CD4-positive, alpha-beta T cell (primary cell): ENCODE measurements at regions not wholly inside any gene's neighbourhood (a gene's known extent, or its start where the extent isn't known, plus 50 kb on each side); places are given as distances from the start of the nearest gene placed in this dataset.

ENCODE experiments used
- ATAC-seq: fragments of 200-7000 bp; cut with Tn5 transposase; one replicate; pipeline ENCODE4 v1.10.0; 2022; ENCODE audit warnings: mild to moderate bottlenecking; ENCODE audit not compliant: poor library complexity
- CTCF ChIA-PET: fragments of 350-600 bp; sonication (Branson Sonifier 250); formaldehyde crosslinking; loops from one replicate; lab custom pipeline; 2021; ENCODE audit warnings: antibody characterized with exemption, inconsistent platforms; lab: Charles Lee
- POLR2A ChIA-PET: fragments of 350-600 bp; sonication (Branson Sonifier 250); formaldehyde crosslinking; loops from one replicate; lab custom pipeline; 2021; ENCODE audit warnings: antibody characterized with exemption, inconsistent platforms; lab: Charles Lee
- DNase-seq, 14 experiments: peaks; one replicate each; pipeline ENCODE4 v3.0.0-alpha.2; 2013 to 2020; ENCODE audit warnings: mixed read lengths in 2 of 14
- H3K27ac ChIP-seq, 2 donors: one replicate each; pipeline versions ENCODE4 v1.5.1 to v1.7.0; 2013; ENCODE audit warnings: low read length in 2 of 2, low read depth in 1 of 2, mild to moderate bottlenecking in 1 of 2
- H3K27me3 ChIP-seq, 2 experiments: 1 replicate in 1 of 2; 2 replicates in 1 of 2; pipeline versions ENCODE4 v1.6.1 to v1.7.0; 2013; ENCODE audit warnings: low read length in 2 of 2, control low read depth in 1 of 2, mild to moderate bottlenecking in 1 of 2, moderate library complexity in 1 of 2; ENCODE audit not compliant: insufficient read depth in 2 of 2, control insufficient read depth in 1 of 2
- H3K36me3 ChIP-seq: one replicate; pipeline ENCODE4 v1.6.1; 2013; ENCODE audit warnings: low read length, control low read depth; ENCODE audit not compliant: insufficient read depth
- H3K4me1 ChIP-seq: one replicate; pipeline ENCODE4 v1.6.1; 2013; ENCODE audit warnings: low read length, control low read depth; ENCODE audit not compliant: insufficient read depth
- H3K4me3 ChIP-seq: one replicate; pipeline ENCODE4 v1.5.1; 2013; ENCODE audit warnings: mild to moderate bottlenecking, low read length, moderate library complexity
- H3K9me3 ChIP-seq, 2 experiments: 1 replicate in 1 of 2; 2 replicates in 1 of 2; pipeline versions ENCODE4 v1.6.1 to v1.7.0; 2013; ENCODE audit warnings: low read length in 2 of 2, mild to moderate bottlenecking in 2 of 2, control low read depth in 1 of 2, moderate library complexity in 1 of 2; ENCODE audit not compliant: control insufficient read depth in 1 of 2, insufficient read depth in 1 of 2
- H3K27ac Mint-ChIP-seq: one replicate; pipeline ENCODE4 v1.8.0; 2020; ENCODE audit warnings: mixed read lengths
- H3K27me3 Mint-ChIP-seq: one replicate; pipeline ENCODE4 v1.8.0; 2021; ENCODE audit warnings: mixed read lengths
- H3K36me3 Mint-ChIP-seq: one replicate; pipeline ENCODE4 v1.8.0; 2021; ENCODE audit warnings: low read depth, mixed read lengths
- H3K4me1 Mint-ChIP-seq: one replicate; pipeline ENCODE4 v1.8.0; 2021; ENCODE audit warnings: low read depth, mixed read lengths
- H3K4me3 Mint-ChIP-seq: one replicate; pipeline ENCODE4 v1.8.0; 2020; ENCODE audit warnings: mild to moderate bottlenecking, mixed read lengths
- H3K9me3 Mint-ChIP-seq: one replicate; pipeline ENCODE4 v1.8.0; 2020; ENCODE audit warnings: mixed read lengths
- intact Hi-C, 2 experiments: fragments of 100-400 bp; cut with DNase I in 1 of 2; cut with micrococcal nuclease in 1 of 2; formaldehyde crosslinking; loops; one replicate each; pipeline versions ENCODE4 v1.15.1 to v1.9.0; 2023 to 2025; cut with DNase I, micrococcal nuclease
- TF ChIP-seq, protein P1 (sequence below): fragments of 200-600 bp; IDR thresholded peaks from one replicate; pipeline ENCODE4 v1.8.0; 2022; ENCODE audit warnings: antibody characterized with exemption, mild to moderate bottlenecking

- Histone ChIP-seq H3K9me3 (no peaks in the 10 kb centered on the region), H3K27ac (no peak overlapping the region), H3K4me1 (peaks cover 22% of the 10 kb centered on the region), H3K36me3 (peaks cover 30% of the 10 kb centered on the region), H3K4me3 (no peak overlapping the region), H3K27me3 (no peaks in the 10 kb centered on the region)
- TF ChIP-seq, protein P1, sequence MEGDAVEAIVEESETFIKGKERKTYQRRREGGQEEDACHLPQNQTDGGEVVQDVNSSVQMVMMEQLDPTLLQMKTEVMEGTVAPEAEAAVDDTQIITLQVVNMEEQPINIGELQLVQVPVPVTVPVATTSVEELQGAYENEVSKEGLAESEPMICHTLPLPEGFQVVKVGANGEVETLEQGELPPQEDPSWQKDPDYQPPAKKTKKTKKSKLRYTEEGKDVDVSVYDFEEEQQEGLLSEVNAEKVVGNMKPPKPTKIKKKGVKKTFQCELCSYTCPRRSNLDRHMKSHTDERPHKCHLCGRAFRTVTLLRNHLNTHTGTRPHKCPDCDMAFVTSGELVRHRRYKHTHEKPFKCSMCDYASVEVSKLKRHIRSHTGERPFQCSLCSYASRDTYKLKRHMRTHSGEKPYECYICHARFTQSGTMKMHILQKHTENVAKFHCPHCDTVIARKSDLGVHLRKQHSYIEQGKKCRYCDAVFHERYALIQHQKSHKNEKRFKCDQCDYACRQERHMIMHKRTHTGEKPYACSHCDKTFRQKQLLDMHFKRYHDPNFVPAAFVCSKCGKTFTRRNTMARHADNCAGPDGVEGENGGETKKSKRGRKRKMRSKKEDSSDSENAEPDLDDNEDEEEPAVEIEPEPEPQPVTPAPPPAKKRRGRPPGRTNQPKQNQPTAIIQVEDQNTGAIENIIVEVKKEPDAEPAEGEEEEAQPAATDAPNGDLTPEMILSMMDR, result no peak
- H3K4me1 Mint-ChIP-seq, result peaks cover 81% of the 10 kb centered on the region
- no peaks in the 10 kb centered on the region for H3K9me3 Mint-ChIP-seq
- H3K27me3 Mint-ChIP-seq, result no peaks in the 10 kb centered on the region
- intact Hi-C loops, result loop anchor here in 1 of 2 experiments (10.0 kb wide), 1 partner anchor 51 kb away; no protein-coding TSS in a partner anchor
- ChIA-PET POLR2A (no interaction called here), CTCF (no interaction called here)
- H3K36me3 Mint-ChIP-seq, result peaks cover 69% of the 10 kb centered on the region
- no peak overlapping the region for H3K4me3 Mint-ChIP-seq
- H3K27ac Mint-ChIP-seq, result no peak overlapping the region
- ATAC-seq (no peak), DNase-seq (no peak)
These were observed 156.3 kb upstream of the FOXN3 start for GRCh38 chr14:89573399-89573657.

GRCh38 chr14:89572596-89573398 is 155.8 kb upstream of the FOXN3 start:
- Mint-ChIP-seq H3K4me3 (no peak overlapping the region), H3K4me1 (peaks cover 81% of the 10 kb centered on the region)

DNA sequence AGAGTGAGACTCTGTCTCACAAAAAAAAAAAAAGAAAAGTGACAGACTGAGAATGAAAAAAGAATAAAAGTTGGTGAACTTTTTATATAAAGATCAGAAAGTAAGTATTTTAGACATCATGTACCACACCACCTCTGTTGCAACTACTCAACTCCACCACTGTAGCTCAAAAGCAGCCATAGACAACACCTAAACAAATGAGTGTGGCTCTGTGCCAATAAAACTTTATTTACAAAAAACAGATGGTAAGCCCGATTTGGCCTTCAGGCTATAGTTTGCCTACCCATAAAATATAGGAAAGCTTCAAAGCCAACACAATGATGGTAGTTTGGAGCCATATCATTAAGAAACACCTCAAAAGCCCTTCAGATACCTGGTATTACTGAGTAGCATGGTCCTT is 154.5 kb upstream of the FOXN3 start:
- no peak overlapping the region for H3K4me3 Mint-ChIP-seq
- no peak overlapping the region for H3K27ac Mint-ChIP-seq
- POLR2A ChIA-PET, result no interaction called here

More at GRCh38 chr14:89572596-89573398, 155.8 kb upstream of the FOXN3 start:
- H3K27ac ChIP-seq, result no peak overlapping the region
- peaks cover 27% of the 10 kb centered on the region for H3K36me3 ChIP-seq
- no peaks in the 10 kb centered on the region for H3K27me3 Mint-ChIP-seq
- ChIA-PET POLR2A (no interaction called here), CTCF (no interaction called here)
- ATAC-seq, result no peak
- H3K9me3 Mint-ChIP-seq, result no peaks in the 10 kb centered on the region
- DNase-seq, result no peak
- H3K4me1 ChIP-seq, result peaks cover 19% of the 10 kb centered on the region
- intact Hi-C loops, result loop anchor here in 1 of 2 experiments (10.0 kb wide), 1 partner anchor 52 kb away; no protein-coding TSS in a partner anchor
- no peaks in the 10 kb centered on the region for H3K9me3 ChIP-seq
- H3K4me3 ChIP-seq, result no peak overlapping the region
- H3K27ac Mint-ChIP-seq, result no peak overlapping the region
- TF ChIP-seq, protein P1, result no peak
- H3K27me3 ChIP-seq, result no peaks in the 10 kb centered on the region
- H3K36me3 Mint-ChIP-seq, result peaks cover 69% of the 10 kb centered on the region

More for the DNA sequence above, 154.5 kb upstream of the FOXN3 start:
- Histone ChIP-seq H3K27ac (no peak overlapping the region), H3K9me3 (no peaks in the 10 kb centered on the region), H3K4me3 (no peak overlapping the region), H3K36me3 (peaks cover 16% of the 10 kb centered on the region), H3K4me1 (peaks cover 19% of the 10 kb centered on the region), H3K27me3 (no peaks in the 10 kb centered on the region)
- DNase-seq (no peak), ATAC-seq (no peak)
- H3K4me1 Mint-ChIP-seq, result peaks cover 81% of the 10 kb centered on the region
- no peaks in the 10 kb centered on the region for H3K9me3 Mint-ChIP-seq
- intact Hi-C loops, result loop anchor here in 1 of 2 experiments (10.0 kb wide), 1 partner anchor 53 kb away; no protein-coding TSS in a partner anchor
- H3K36me3 Mint-ChIP-seq, result peaks cover 64% of the 10 kb centered on the region
- TF ChIP-seq, protein P1, result no peak
- no peaks in the 10 kb centered on the region for H3K27me3 Mint-ChIP-seq
- CTCF ChIA-PET, result interaction anchor here (1.0 kb wide), 1 partner anchor 12 kb away, joined by 3 read pairs; no protein-coding TSS in a partner anchor
